ENCODE measurements at regions not wholly inside any gene's neighbourhood (a gene's known extent, or its start where the extent isn't known, plus 50 kb on each side); places are given as distances from the start of the nearest gene placed in this dataset.

- no peak for TF ChIP-seq POLR2A (IDR thresholded peaks at IDR 0.05)
- TF ChIP-seq, protein P1, sequence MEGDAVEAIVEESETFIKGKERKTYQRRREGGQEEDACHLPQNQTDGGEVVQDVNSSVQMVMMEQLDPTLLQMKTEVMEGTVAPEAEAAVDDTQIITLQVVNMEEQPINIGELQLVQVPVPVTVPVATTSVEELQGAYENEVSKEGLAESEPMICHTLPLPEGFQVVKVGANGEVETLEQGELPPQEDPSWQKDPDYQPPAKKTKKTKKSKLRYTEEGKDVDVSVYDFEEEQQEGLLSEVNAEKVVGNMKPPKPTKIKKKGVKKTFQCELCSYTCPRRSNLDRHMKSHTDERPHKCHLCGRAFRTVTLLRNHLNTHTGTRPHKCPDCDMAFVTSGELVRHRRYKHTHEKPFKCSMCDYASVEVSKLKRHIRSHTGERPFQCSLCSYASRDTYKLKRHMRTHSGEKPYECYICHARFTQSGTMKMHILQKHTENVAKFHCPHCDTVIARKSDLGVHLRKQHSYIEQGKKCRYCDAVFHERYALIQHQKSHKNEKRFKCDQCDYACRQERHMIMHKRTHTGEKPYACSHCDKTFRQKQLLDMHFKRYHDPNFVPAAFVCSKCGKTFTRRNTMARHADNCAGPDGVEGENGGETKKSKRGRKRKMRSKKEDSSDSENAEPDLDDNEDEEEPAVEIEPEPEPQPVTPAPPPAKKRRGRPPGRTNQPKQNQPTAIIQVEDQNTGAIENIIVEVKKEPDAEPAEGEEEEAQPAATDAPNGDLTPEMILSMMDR (IDR thresholded peaks at IDR 0.05) = no peak
Measured at GRCh38 chr6:15927531-15928225, 201.2 kb upstream of the MYLIP start.

All from right lobe of liver (tissue), 4 donors.